A549 (cell line): ENCODE measurements at regions not wholly inside any gene's neighbourhood (a gene's known extent, or its start where the extent isn't known, plus 50 kb on each side); places are given as distances from the start of the nearest gene placed in this dataset.

Experiments used
- ATAC-seq, 2 experiments: fragments of 200-7000 bp in 1 of 2; fragments of >200 bp in 1 of 2; cut with Nextera tagmentation in 1 of 2; cut with Tn5 transposase in 1 of 2; 3 replicates each; pipeline versions ENCODE4 v1.8.0 to v1.9.1; 2018 to 2020; ENCODE audit warnings: mild to moderate bottlenecking in 1 of 2, moderate library complexity in 1 of 2
- CTCF ChIA-PET: fragments of 300-600 bp; sonication (Branson Sonifier 250); formaldehyde crosslinking; extraction: SDS; loops from one replicate; lab custom pipeline; 2021; ENCODE audit warnings: antibody characterized with exemption, inconsistent platforms; lab: Yijun Ruan, JAX
- POLR2A ChIA-PET: fragments of 350-600 bp; formaldehyde crosslinking; extraction: SDS; loops from one replicate; lab custom pipeline; 2021; ENCODE audit warnings: antibody characterized with exemption, inconsistent platforms; lab: Yijun Ruan, JAX
- DNase-seq, 2 experiments: peaks; one replicate each; pipeline versions ENCODE4 v3.0.0 to v3.0.0-alpha.2; 2011 to 2016; ENCODE audit warnings: low read depth in 1 of 2, low spot score in 1 of 2
- FAIRE-seq: peaks from 2 replicates; lab custom pipeline; 2011; peaks lifted over from hg19 to GRCh38; lab: Jason Lieb, UNC
- H3K27ac ChIP-seq, 2 experiments: fragments of >200 bp; sonication (Bioruptor Twin); formaldehyde crosslinking; 3 replicates each; pipeline ENCODE4 v1.5.1; 2016 to 2017
- H3K4me1 ChIP-seq: fragments of >200 bp; sonication (Bioruptor Twin); formaldehyde crosslinking; 3 replicates; pipeline ENCODE4 v1.6.1; 2016
- H3K4me2 ChIP-seq: fragments of >200 bp; sonication (Bioruptor Twin); formaldehyde crosslinking; 3 replicates; pipeline ENCODE4 v1.6.1; 2016
- H3K4me3 ChIP-seq: fragments of >200 bp; sonication (Bioruptor Twin); formaldehyde crosslinking; 3 replicates; pipeline ENCODE4 v1.5.1; 2016
- H3K9me3 ChIP-seq: fragments of >200 bp; sonication (Bioruptor Twin); formaldehyde crosslinking; 3 replicates; pipeline ENCODE4 v1.6.1; 2016
- CBX8 ChIP-seq: fragments of 200-600 bp; sonication (generic); IDR thresholded peaks from 2 replicates; pipeline ENCODE4 v1.6.1; 2016
- CHD4 ChIP-seq: fragments of 200-600 bp; sonication (generic); IDR thresholded peaks from 2 replicates; pipeline ENCODE4 v1.6.1; 2016; ENCODE audit warnings: antibody characterized with exemption, mild to moderate bottlenecking, borderline replicate concordance
- E2F6 ChIP-seq: IDR thresholded peaks from 2 replicates; pipeline ENCODE4 v1.6.1; 2012; ENCODE audit warnings: low read depth, borderline replicate concordance
- EHF ChIP-seq: fragments of 250-450 bp; sonication (Bioruptor Pico); IDR thresholded peaks from 2 replicates; pipeline ENCODE4 v1.5.0; 2020; ENCODE audit warnings: mild to moderate bottlenecking
- ELK1 ChIP-seq: fragments of 150-350 bp; IDR thresholded peaks from 2 replicates; pipeline ENCODE4 v1.6.1; 2014; ENCODE audit warnings: low read depth, mild to moderate bottlenecking, low read length
- ESRRA ChIP-seq: fragments of 150-350 bp; IDR thresholded peaks from 2 replicates; pipeline ENCODE4 v1.6.1; 2014; ENCODE audit warnings: mild to moderate bottlenecking, low read length, borderline replicate concordance
- FOSB ChIP-seq: fragments of 250-450 bp; sonication (Bioruptor Pico); IDR thresholded peaks from 2 replicates; pipeline ENCODE4 v1.5.0; 2020; ENCODE audit warnings: mild to moderate bottlenecking, moderate library complexity
- FOXS1 ChIP-seq: fragments of 250-450 bp; sonication (Bioruptor Pico); IDR thresholded peaks from 2 replicates; pipeline ENCODE4 v1.5.0; 2020; ENCODE audit warnings: mild to moderate bottlenecking, moderate library complexity
- GATA3 ChIP-seq: IDR thresholded peaks from 2 replicates; pipeline ENCODE4 v1.6.1; 2012; ENCODE audit warnings: borderline replicate concordance
- HDAC2 ChIP-seq: fragments of 200-600 bp; sonication (generic); IDR thresholded peaks from 2 replicates; pipeline ENCODE4 v1.6.1; 2016
- HES2 ChIP-seq: fragments of >200 bp; sonication (Bioruptor Twin); formaldehyde crosslinking; IDR thresholded peaks from 2 replicates; pipeline ENCODE4 v1.6.1; 2016
- HOXB13 ChIP-seq: fragments of 250-450 bp; sonication (Bioruptor Pico); IDR thresholded peaks from 2 replicates; pipeline ENCODE4 v1.5.0; 2020; ENCODE audit warnings: low read depth, mild to moderate bottlenecking, moderate library complexity
- MAFK ChIP-seq: fragments of 450-650 bp; IDR thresholded peaks from 2 replicates; pipeline ENCODE4 v1.6.1; 2014; ENCODE audit not compliant: partially characterized antibody
- MAZ ChIP-seq: fragments of 150-350 bp; IDR thresholded peaks from 2 replicates; pipeline ENCODE4 v1.6.1; 2014; ENCODE audit warnings: antibody characterized with exemption, low read depth, low read length, borderline replicate concordance
- NPAS2 ChIP-seq: fragments of 250-450 bp; sonication (Bioruptor Pico); IDR thresholded peaks from 2 replicates; pipeline ENCODE4 v1.8.0; 2022; ENCODE audit warnings: mild to moderate bottlenecking, moderate library complexity, borderline replicate concordance
- NR3C1 ChIP-seq: fragments of >200 bp; sonication (Bioruptor Twin); formaldehyde crosslinking; IDR thresholded peaks from 3 replicates; pipeline ENCODE4 v1.6.1; 2017
- PBX3 ChIP-seq: IDR thresholded peaks from 2 replicates; pipeline ENCODE4 v1.6.1; 2012
- RAD21 ChIP-seq, 2 experiments: fragments of >200 bp in 1 of 2; sonication (Bioruptor Twin) in 1 of 2; formaldehyde crosslinking in 1 of 2; IDR thresholded peaks in 1 of 2; conservative IDR thresholded peaks in 1 of 2; 2 replicates in 1 of 2; 3 replicates in 1 of 2; pipeline ENCODE4 v1.6.1; 2012 to 2018; ENCODE audit warnings: inconsistent platforms in 1 of 2
- RFX5 ChIP-seq: fragments of 450-650 bp; IDR thresholded peaks from 2 replicates; pipeline ENCODE4 v1.7.1; 2014; ENCODE audit warnings: antibody characterized with exemption, mild to moderate bottlenecking, moderate library complexity
- RNF2 ChIP-seq: fragments of 200-600 bp; sonication (generic); IDR thresholded peaks from 2 replicates; pipeline ENCODE4 v1.6.1; 2016; ENCODE audit warnings: low read depth, mild to moderate bottlenecking, antibody characterized with exemption, moderate library complexity, borderline replicate concordance
- SMC3 ChIP-seq: fragments of >200 bp; sonication (Bioruptor Twin); formaldehyde crosslinking; IDR thresholded peaks from 3 replicates; pipeline ENCODE4 v1.6.1; 2018; ENCODE audit warnings: inconsistent platforms
- SREBF2 ChIP-seq: fragments of 450-650 bp; IDR thresholded peaks from 2 replicates; pipeline ENCODE4 v1.6.1; 2014; ENCODE audit warnings: mild to moderate bottlenecking, moderate library complexity
- TFCP2L1 ChIP-seq: fragments of 250-450 bp; sonication (Bioruptor Pico); IDR thresholded peaks from 2 replicates; pipeline ENCODE4 v1.5.0; 2021; ENCODE audit warnings: mild to moderate bottlenecking
- ZC3H11A ChIP-seq: fragments of 450-650 bp; IDR thresholded peaks from 2 replicates; pipeline ENCODE4 v1.6.1; 2014; ENCODE audit warnings: antibody characterized with exemption, mild to moderate bottlenecking
- ZNF302 ChIP-seq: fragments of 250-450 bp; sonication (Bioruptor Pico); IDR thresholded peaks from 2 replicates; pipeline ENCODE4 v1.9.0; 2021; ENCODE audit warnings: inconsistent platforms, mild to moderate bottlenecking, moderate library complexity
- ZSCAN20 ChIP-seq: fragments of 250-450 bp; sonication (Bioruptor Pico); IDR thresholded peaks from 2 replicates; pipeline ENCODE4 v1.8.0; 2022; ENCODE audit warnings: mild to moderate bottlenecking, moderate library complexity
- WGBS: methylation state at CpG from one replicate; pipeline ENCODE4 v1.1.6; 2017; ENCODE audit errors: missing lambda C conversion rate; 5-methylcytosine and 5-hydroxymethylcytosine counted together
- TF ChIP-seq, protein P1 (sequence below): fragments of 450-650 bp; IDR thresholded peaks from 2 replicates; pipeline ENCODE4 v1.6.1; 2014; ENCODE audit warnings: antibody characterized with exemption
- TF ChIP-seq, protein P2 (sequence below): fragments of 250-450 bp; sonication (Bioruptor Pico); IDR thresholded peaks from 2 replicates; pipeline ENCODE4 v1.5.0; 2021; ENCODE audit warnings: mild to moderate bottlenecking, moderate library complexity, borderline replicate concordance
- TF ChIP-seq, protein P3 (sequence below): fragments of 250-450 bp; sonication (Bioruptor Pico); IDR thresholded peaks from 2 replicates; pipeline ENCODE4 v1.5.0; 2020; ENCODE audit warnings: low read depth, mild to moderate bottlenecking, moderate library complexity

- Histone ChIP-seq H3K9me3 (no peaks in the 10 kb centered on the region), H3K4me2 (no peak overlapping the region), H3K4me3 (no peak overlapping the region), H3K27ac (no peak overlapping the region), H3K4me1 (no peaks in the 10 kb centered on the region)
- TF ChIP-seq RNF2 (no peak), NR3C1 (no peak), ZSCAN20 (CRISPR knock-in tag) (no peak), CBX8 (no peak), CHD4 (no peak), E2F6 (no peak), HOXB13 (CRISPR knock-in tag) (no peak), GATA3 (no peak), FOSB (CRISPR knock-in tag) (no peak), ZC3H11A (no peak), SREBF2 (no peak), FOXS1 (no peak), EHF (no peak), MAZ (no peak), NPAS2 (CRISPR knock-in tag) (no peak), PBX3 (no peak), ELK1 (no peak), TFCP2L1 (CRISPR knock-in tag) (no peak), ESRRA (no peak)
- TF ChIP-seq, protein P1, sequence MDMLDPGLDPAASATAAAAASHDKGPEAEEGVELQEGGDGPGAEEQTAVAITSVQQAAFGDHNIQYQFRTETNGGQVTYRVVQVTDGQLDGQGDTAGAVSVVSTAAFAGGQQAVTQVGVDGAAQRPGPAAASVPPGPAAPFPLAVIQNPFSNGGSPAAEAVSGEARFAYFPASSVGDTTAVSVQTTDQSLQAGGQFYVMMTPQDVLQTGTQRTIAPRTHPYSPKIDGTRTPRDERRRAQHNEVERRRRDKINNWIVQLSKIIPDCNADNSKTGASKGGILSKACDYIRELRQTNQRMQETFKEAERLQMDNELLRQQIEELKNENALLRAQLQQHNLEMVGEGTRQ = no peak
- CTCF ChIA-PET = interaction anchor here (0.6 kb wide), 1 partner anchor 527 kb away, joined by 4 read pairs; no protein-coding TSS in a partner anchor
- WGBS = 0% methylated on average over 1 of the region's 1 CpG
- FAIRE-seq (no peak), ATAC-seq (no peak), DNase-seq (no peak)
- POLR2A ChIA-PET = no interaction called here
These were observed 533.8 kb upstream of the CDH5 start for GRCh38 chr16:65832679-65833078.

- Histone ChIP-seq H3K9me3 (no peaks in the 10 kb centered on the region), H3K4me2 (no peak overlapping the region), H3K4me1 (no peaks in the 10 kb centered on the region), H3K27ac (no peak overlapping the region), H3K4me3 (no peak overlapping the region)
- ATAC-seq (no peak), DNase-seq (no peak), FAIRE-seq (no peak)
- 17% methylated on average over 4 of the region's 4 CpGs for WGBS
- POLR2A ChIA-PET = no interaction called here
- CTCF ChIA-PET = interaction anchor here (0.6 to 1.0 kb wide), 2 partner anchors 16 to 527 kb away, joined by 4 read pairs; no protein-coding TSS in a partner anchor
- no peak for TF ChIP-seq CBX8
- no peak for TF ChIP-seq ZSCAN20 (CRISPR knock-in tag)
- no peak for TF ChIP-seq CHD4
- TF ChIP-seq HES2 = no peak
- TF ChIP-seq E2F6 = no peak
- no peak for TF ChIP-seq ESRRA
- TF ChIP-seq NPAS2 (CRISPR knock-in tag) = no peak
- TF ChIP-seq RFX5 = no peak
- no peak for TF ChIP-seq HOXB13 (CRISPR knock-in tag)
- TF ChIP-seq HDAC2 = no peak
- no peak for TF ChIP-seq ZNF302 (CRISPR knock-in tag)
- no peak for TF ChIP-seq MAFK
- TF ChIP-seq, protein P2, sequence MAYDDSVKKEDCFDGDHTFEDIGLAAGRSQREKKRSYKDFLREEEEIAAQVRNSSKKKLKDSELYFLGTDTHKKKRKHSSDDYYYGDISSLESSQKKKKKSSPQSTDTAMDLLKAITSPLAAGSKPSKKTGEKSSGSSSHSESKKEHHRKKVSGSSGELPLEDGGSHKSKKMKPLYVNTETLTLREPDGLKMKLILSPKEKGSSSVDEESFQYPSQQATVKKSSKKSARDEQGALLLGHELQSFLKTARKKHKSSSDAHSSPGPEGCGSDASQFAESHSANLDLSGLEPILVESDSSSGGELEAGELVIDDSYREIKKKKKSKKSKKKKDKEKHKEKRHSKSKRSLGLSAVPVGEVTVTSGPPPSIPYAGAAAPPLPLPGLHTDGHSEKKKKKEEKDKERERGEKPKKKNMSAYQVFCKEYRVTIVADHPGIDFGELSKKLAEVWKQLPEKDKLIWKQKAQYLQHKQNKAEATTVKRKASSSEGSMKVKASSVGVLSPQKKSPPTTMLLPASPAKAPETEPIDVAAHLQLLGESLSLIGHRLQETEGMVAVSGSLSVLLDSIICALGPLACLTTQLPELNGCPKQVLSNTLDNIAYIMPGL (CRISPR knock-in tag) = no peak
- TF ChIP-seq EHF = no peak
- TF ChIP-seq SMC3 = no peak
- TF ChIP-seq FOSB (CRISPR knock-in tag) = no peak
- TF ChIP-seq RAD21 (conservative IDR thresholded peaks at IDR 0.05 in 1 of 2, IDR thresholded peaks at IDR 0.05 in 1 of 2) = no peak
- TF ChIP-seq, protein P3, sequence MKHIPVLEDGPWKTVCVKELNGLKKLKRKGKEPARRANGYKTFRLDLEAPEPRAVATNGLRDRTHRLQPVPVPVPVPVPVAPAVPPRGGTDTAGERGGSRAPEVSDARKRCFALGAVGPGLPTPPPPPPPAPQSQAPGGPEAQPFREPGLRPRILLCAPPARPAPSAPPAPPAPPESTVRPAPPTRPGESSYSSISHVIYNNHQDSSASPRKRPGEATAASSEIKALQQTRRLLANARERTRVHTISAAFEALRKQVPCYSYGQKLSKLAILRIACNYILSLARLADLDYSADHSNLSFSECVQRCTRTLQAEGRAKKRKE (CRISPR knock-in tag) = no peak
These were observed 534.4 kb upstream of the CDH5 start for GRCh38 chr16:65831903-65832666.
